ENCODE measurements at regions not wholly inside any gene's neighbourhood (a gene's known extent, or its start where the extent isn't known, plus 50 kb on each side); places are given as distances from the start of the nearest gene placed in this dataset.

DNA sequence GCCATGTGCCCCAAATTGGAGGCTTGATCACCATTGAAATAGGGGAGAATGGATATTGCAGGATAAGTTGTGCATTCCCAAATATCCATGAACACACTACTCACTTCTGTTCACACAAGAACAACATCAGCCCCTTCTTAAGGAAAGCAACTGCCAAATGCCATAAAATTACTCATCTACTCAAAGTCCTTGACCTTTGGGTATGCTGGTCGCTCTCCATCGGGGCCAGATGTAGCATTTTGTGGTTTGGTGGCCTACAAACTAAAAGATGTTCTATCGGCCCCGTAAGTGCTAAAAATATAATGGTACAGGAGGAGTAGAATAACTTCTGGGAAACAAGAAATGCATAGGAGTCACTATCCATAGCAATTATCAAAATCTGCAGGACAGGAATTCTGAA lies 362.6 kb downstream of the AEBP2 start:
- TF ChIP-seq, protein P1, sequence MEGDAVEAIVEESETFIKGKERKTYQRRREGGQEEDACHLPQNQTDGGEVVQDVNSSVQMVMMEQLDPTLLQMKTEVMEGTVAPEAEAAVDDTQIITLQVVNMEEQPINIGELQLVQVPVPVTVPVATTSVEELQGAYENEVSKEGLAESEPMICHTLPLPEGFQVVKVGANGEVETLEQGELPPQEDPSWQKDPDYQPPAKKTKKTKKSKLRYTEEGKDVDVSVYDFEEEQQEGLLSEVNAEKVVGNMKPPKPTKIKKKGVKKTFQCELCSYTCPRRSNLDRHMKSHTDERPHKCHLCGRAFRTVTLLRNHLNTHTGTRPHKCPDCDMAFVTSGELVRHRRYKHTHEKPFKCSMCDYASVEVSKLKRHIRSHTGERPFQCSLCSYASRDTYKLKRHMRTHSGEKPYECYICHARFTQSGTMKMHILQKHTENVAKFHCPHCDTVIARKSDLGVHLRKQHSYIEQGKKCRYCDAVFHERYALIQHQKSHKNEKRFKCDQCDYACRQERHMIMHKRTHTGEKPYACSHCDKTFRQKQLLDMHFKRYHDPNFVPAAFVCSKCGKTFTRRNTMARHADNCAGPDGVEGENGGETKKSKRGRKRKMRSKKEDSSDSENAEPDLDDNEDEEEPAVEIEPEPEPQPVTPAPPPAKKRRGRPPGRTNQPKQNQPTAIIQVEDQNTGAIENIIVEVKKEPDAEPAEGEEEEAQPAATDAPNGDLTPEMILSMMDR (conservative IDR thresholded peaks at IDR 0.05 in 1 of 2, IDR thresholded peaks at IDR 0.05 in 1 of 2; ENCODE audit: low read depth in 1 of 2, low read length in 2 of 2): no peak
- no peak for TF ChIP-seq EZH2 (IDR thresholded peaks at IDR 0.05; ENCODE audit: low read length, missing control alignments)

All from fibroblast of lung (primary cell).